ENCODE measurements at regions not wholly inside any gene's neighbourhood (a gene's known extent, or its start where the extent isn't known, plus 50 kb on each side); places are given as distances from the start of the nearest gene placed in this dataset.

DNA sequence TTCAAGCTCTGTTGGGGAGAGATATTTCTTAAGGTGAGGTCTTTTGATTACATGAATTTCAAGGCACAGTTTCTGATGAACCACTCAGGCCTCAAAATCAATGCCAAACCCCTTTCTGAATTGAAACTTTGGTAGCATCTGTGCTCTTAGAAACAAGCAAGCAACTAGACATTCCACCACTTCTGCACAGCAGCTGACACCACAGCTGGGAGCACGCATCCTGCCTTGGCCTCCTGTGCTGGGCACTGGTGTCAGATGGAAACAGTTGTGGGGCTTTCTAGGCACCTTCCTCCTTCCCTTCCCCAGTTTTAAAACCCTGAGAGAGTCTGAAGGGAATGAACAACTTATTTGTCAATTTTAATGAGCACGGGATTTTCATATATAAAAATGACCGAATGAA, 360.2 kb downstream of the ADGRL2 start:
- Mint-ChIP-seq H3K27ac (ENCODE audit: unreplicated experiment) (no peak overlapping the region), H3K27me3 (ENCODE audit: low read depth) (no peaks in the 10 kb centered on the region), H3K4me3 (no peak overlapping the region), H3K9me3 (no peaks in the 10 kb centered on the region), H3K4me1 (peaks cover 22% of the 10 kb centered on the region), H3K36me3 (ENCODE audit: low read depth) (peaks cover 1% of the 10 kb centered on the region)
- DNase-seq (ENCODE audit: low read depth, low spot score), result no peak
- no peak for TF ChIP-seq CTCF (conservative IDR thresholded peaks at IDR 0.05)

DNA sequence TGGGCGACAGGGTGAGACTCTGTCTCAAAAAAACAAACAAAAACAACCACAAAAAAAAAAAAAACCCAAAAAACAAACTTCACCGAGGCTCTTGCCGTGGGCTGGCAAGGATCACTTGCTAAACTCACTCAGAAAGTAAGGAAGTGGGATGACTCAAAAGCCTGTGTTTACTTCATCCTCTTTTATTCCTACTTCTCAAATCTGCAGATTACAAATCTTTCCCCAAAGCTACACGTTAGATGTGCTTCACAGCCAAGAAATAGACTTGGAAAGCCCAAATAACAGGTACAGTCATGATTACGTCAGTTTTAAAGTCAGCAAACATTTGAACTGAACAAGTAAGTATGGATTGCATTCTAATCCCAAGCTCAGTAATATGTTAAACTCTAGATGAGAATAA, 359.3 kb downstream of the ADGRL2 start:
- Mint-ChIP-seq H3K36me3 (ENCODE audit: low read depth) (peaks cover 3% of the 10 kb centered on the region), H3K4me3 (no peak overlapping the region), H3K9me3 (no peaks in the 10 kb centered on the region), H3K4me1 (peaks cover 25% of the 10 kb centered on the region), H3K27ac (ENCODE audit: unreplicated experiment) (no peak overlapping the region), H3K27me3 (ENCODE audit: low read depth) (no peaks in the 10 kb centered on the region)
- no peak for TF ChIP-seq CTCF (conservative IDR thresholded peaks at IDR 0.05)
- no peak for DNase-seq (ENCODE audit: low read depth, low spot score)

- H3K9me3 Mint-ChIP-seq, result no peaks in the 10 kb centered on the region
- no peak for DNase-seq (ENCODE audit: low read depth, low spot score)
- H3K27ac Mint-ChIP-seq (ENCODE audit: unreplicated experiment), result no peak overlapping the region
- no peak overlapping the region for H3K4me3 Mint-ChIP-seq
- peaks cover 25% of the 10 kb centered on the region for H3K4me1 Mint-ChIP-seq
- peaks cover 3% of the 10 kb centered on the region for H3K36me3 Mint-ChIP-seq (ENCODE audit: low read depth)
- H3K27me3 Mint-ChIP-seq (ENCODE audit: low read depth), result no peaks in the 10 kb centered on the region
- no peak for TF ChIP-seq CTCF (conservative IDR thresholded peaks at IDR 0.05)
Observed at GRCh38 chr1:82158981-82159380, 358.2 kb downstream of the ADGRL2 start.

- TF ChIP-seq CTCF (conservative IDR thresholded peaks at IDR 0.05), result no peak
- Mint-ChIP-seq H3K4me1 (peaks cover 9% of the 10 kb centered on the region), H3K36me3 (ENCODE audit: low read depth) (peaks cover 3% of the 10 kb centered on the region), H3K4me3 (no peak overlapping the region), H3K9me3 (no peaks in the 10 kb centered on the region), H3K27me3 (ENCODE audit: low read depth) (no peaks in the 10 kb centered on the region), H3K27ac (ENCODE audit: unreplicated experiment) (no peak overlapping the region)
- DNase-seq (ENCODE audit: low read depth, low spot score), result no peak
Observed at GRCh38 chr1:82154219-82154970, 353.7 kb downstream of the ADGRL2 start.

DNA sequence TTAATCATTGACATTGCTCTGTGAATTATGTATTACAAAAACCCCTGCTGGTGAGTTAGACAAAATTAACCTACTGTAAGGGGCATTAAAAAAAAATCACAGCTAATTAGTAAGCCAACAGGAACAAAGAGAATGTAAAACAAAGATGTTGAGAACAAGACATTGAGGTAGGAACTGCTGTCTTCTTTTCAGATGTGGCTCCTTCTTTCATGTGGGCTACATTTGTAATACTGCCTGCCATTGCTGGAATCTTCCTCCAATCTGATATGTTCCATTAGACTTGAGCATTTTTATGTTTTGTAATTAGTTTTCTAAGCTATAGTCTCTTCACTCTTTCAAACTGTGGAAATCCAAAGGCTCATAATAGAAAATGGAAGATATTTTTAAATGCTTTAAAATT, 353.0 kb downstream of the ADGRL2 start:
- Mint-ChIP-seq H3K9me3 (no peaks in the 10 kb centered on the region), H3K4me1 (peaks cover 9% of the 10 kb centered on the region), H3K27ac (ENCODE audit: unreplicated experiment) (no peak overlapping the region), H3K4me3 (no peak overlapping the region), H3K27me3 (ENCODE audit: low read depth) (no peaks in the 10 kb centered on the region), H3K36me3 (ENCODE audit: low read depth) (peaks cover 3% of the 10 kb centered on the region)
- TF ChIP-seq CTCF (conservative IDR thresholded peaks at IDR 0.05), result no peak
- DNase-seq (ENCODE audit: low read depth, low spot score), result no peak
